CD4-positive, alpha-beta T cell (primary cell): ENCODE measurements at regions not wholly inside any gene's neighbourhood (a gene's known extent, or its start where the extent isn't known, plus 50 kb on each side); places are given as distances from the start of the nearest gene placed in this dataset.

ENCODE experiments used
- ATAC-seq: fragments of 200-7000 bp; cut with Tn5 transposase; one replicate; pipeline ENCODE4 v1.10.0; 2022; ENCODE audit warnings: mild to moderate bottlenecking; ENCODE audit not compliant: poor library complexity
- CTCF ChIA-PET: fragments of 350-600 bp; sonication (Branson Sonifier 250); formaldehyde crosslinking; loops from one replicate; lab custom pipeline; 2021; ENCODE audit warnings: antibody characterized with exemption, inconsistent platforms; lab: Charles Lee
- POLR2A ChIA-PET: fragments of 350-600 bp; sonication (Branson Sonifier 250); formaldehyde crosslinking; loops from one replicate; lab custom pipeline; 2021; ENCODE audit warnings: antibody characterized with exemption, inconsistent platforms; lab: Charles Lee
- DNase-seq, 14 experiments: peaks; one replicate each; pipeline ENCODE4 v3.0.0-alpha.2; 2013 to 2020; ENCODE audit warnings: mixed read lengths in 2 of 14
- H3K27ac ChIP-seq, 2 donors: one replicate each; pipeline versions ENCODE4 v1.5.1 to v1.7.0; 2013; ENCODE audit warnings: low read length in 2 of 2, low read depth in 1 of 2, mild to moderate bottlenecking in 1 of 2
- H3K27me3 ChIP-seq, 2 experiments: 1 replicate in 1 of 2; 2 replicates in 1 of 2; pipeline versions ENCODE4 v1.6.1 to v1.7.0; 2013; ENCODE audit warnings: low read length in 2 of 2, control low read depth in 1 of 2, mild to moderate bottlenecking in 1 of 2, moderate library complexity in 1 of 2; ENCODE audit not compliant: insufficient read depth in 2 of 2, control insufficient read depth in 1 of 2
- H3K36me3 ChIP-seq: one replicate; pipeline ENCODE4 v1.6.1; 2013; ENCODE audit warnings: low read length, control low read depth; ENCODE audit not compliant: insufficient read depth
- H3K4me1 ChIP-seq: one replicate; pipeline ENCODE4 v1.6.1; 2013; ENCODE audit warnings: low read length, control low read depth; ENCODE audit not compliant: insufficient read depth
- H3K4me3 ChIP-seq: one replicate; pipeline ENCODE4 v1.5.1; 2013; ENCODE audit warnings: mild to moderate bottlenecking, low read length, moderate library complexity
- H3K9me3 ChIP-seq, 2 experiments: 1 replicate in 1 of 2; 2 replicates in 1 of 2; pipeline versions ENCODE4 v1.6.1 to v1.7.0; 2013; ENCODE audit warnings: low read length in 2 of 2, mild to moderate bottlenecking in 2 of 2, control low read depth in 1 of 2, moderate library complexity in 1 of 2; ENCODE audit not compliant: control insufficient read depth in 1 of 2, insufficient read depth in 1 of 2
- H3K27ac Mint-ChIP-seq: one replicate; pipeline ENCODE4 v1.8.0; 2020; ENCODE audit warnings: mixed read lengths
- H3K27me3 Mint-ChIP-seq: one replicate; pipeline ENCODE4 v1.8.0; 2021; ENCODE audit warnings: mixed read lengths
- H3K36me3 Mint-ChIP-seq: one replicate; pipeline ENCODE4 v1.8.0; 2021; ENCODE audit warnings: low read depth, mixed read lengths
- H3K4me1 Mint-ChIP-seq: one replicate; pipeline ENCODE4 v1.8.0; 2021; ENCODE audit warnings: low read depth, mixed read lengths
- H3K4me3 Mint-ChIP-seq: one replicate; pipeline ENCODE4 v1.8.0; 2020; ENCODE audit warnings: mild to moderate bottlenecking, mixed read lengths
- H3K9me3 Mint-ChIP-seq: one replicate; pipeline ENCODE4 v1.8.0; 2020; ENCODE audit warnings: mixed read lengths
- intact Hi-C, 2 experiments: fragments of 100-400 bp; cut with DNase I in 1 of 2; cut with micrococcal nuclease in 1 of 2; formaldehyde crosslinking; loops; one replicate each; pipeline versions ENCODE4 v1.15.1 to v1.9.0; 2023 to 2025; cut with DNase I, micrococcal nuclease
- TF ChIP-seq, protein P1 (sequence below): fragments of 200-600 bp; IDR thresholded peaks from one replicate; pipeline ENCODE4 v1.8.0; 2022; ENCODE audit warnings: antibody characterized with exemption, mild to moderate bottlenecking

- ATAC-seq = no peak
- ChIA-PET POLR2A (no interaction called here), CTCF (no interaction called here)
- H3K4me1 ChIP-seq = no peaks in the 10 kb centered on the region
- no peak overlapping the region for H3K27ac ChIP-seq
- Mint-ChIP-seq H3K36me3 (no peaks in the 10 kb centered on the region), H3K4me1 (no peaks in the 10 kb centered on the region), H3K27ac (no peak overlapping the region), H3K9me3 (no peaks in the 10 kb centered on the region), H3K4me3 (no peak overlapping the region), H3K27me3 (no peaks in the 10 kb centered on the region)
- no peaks in the 10 kb centered on the region for H3K9me3 ChIP-seq
- intact Hi-C loops = no loop called here
- no peaks in the 10 kb centered on the region for H3K36me3 ChIP-seq
- TF ChIP-seq, protein P1, sequence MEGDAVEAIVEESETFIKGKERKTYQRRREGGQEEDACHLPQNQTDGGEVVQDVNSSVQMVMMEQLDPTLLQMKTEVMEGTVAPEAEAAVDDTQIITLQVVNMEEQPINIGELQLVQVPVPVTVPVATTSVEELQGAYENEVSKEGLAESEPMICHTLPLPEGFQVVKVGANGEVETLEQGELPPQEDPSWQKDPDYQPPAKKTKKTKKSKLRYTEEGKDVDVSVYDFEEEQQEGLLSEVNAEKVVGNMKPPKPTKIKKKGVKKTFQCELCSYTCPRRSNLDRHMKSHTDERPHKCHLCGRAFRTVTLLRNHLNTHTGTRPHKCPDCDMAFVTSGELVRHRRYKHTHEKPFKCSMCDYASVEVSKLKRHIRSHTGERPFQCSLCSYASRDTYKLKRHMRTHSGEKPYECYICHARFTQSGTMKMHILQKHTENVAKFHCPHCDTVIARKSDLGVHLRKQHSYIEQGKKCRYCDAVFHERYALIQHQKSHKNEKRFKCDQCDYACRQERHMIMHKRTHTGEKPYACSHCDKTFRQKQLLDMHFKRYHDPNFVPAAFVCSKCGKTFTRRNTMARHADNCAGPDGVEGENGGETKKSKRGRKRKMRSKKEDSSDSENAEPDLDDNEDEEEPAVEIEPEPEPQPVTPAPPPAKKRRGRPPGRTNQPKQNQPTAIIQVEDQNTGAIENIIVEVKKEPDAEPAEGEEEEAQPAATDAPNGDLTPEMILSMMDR = no peak
- no peak overlapping the region for H3K4me3 ChIP-seq
- H3K27me3 ChIP-seq = no peaks in the 10 kb centered on the region
- DNase-seq = no peak
These were observed 112.3 kb upstream of the PHYHIPL start for GRCh38 chr10:59064080-59064692.

DNA sequence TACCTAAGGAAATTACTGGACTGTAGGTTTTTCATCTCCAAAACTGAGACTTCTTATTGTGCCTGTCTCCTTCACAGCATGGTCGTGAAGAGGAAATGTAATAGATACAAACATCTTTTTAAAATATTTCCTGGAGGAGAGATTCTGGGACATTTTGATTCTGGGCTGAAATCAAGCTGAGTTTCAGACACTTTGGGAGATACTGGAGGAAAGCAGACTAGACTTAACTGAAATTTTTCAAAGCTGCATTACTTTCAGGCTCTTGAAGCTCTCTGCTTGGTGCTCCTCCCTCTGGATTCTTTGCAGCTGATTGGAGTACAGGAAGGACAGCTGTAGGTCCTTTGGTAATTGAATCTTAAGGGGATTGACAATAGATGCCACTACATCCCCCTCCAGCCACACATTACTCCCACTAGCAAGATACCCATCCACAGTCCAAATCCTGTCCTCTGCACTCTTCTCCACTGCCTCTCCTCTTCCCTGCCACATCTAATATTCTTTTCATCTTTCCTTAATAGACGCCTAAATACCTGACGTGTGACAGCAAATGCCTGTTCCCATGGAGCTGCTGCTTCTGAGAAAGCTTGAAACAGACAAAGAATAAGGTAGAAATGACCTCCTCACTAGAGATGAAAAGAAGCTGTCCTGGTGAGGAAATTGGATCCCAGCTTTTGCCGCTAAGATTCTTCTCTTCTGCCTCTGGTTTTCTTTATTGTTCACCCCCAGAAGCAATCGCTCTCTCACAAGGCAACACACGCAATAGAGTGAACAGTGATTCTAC lies 111.5 kb upstream of the PHYHIPL start:
- no peaks in the 10 kb centered on the region for H3K36me3 Mint-ChIP-seq

DNA sequence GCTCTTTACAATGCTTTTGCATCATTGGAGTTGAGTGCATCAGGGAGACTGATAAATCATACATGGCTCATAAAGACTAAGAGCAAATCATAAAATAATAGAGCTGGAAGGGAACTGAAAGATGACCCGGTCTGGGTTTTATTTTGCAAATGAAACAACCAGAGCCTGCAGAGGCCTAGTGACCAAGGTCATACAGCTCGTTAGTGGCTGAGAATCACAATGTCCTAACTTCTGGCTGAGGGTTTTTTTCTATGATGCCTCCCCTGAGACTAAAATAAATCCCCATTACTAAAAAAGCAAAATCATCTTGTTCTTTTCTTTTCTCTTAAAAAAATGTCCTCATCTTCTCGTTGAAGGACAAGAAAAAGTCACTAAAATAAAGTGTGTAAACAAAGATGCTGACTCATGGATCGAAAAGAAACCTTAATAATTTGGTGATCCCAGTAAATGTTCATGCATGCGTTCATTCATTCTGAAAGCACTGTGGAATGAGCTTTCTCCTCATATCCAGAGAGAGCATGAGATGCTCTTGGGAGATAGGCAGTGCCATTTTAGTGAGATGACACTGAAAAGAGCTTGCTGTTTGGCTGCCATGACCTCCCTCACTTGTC lies 107.8 kb upstream of the PHYHIPL start:
- TF ChIP-seq, protein P1 = no peak
- Mint-ChIP-seq H3K9me3 (no peaks in the 10 kb centered on the region), H3K4me1 (no peaks in the 10 kb centered on the region), H3K4me3 (no peak overlapping the region), H3K27ac (no peak overlapping the region), H3K27me3 (no peaks in the 10 kb centered on the region), H3K36me3 (no peaks in the 10 kb centered on the region)
- no peaks in the 10 kb centered on the region for H3K27me3 ChIP-seq
- intact Hi-C loops = no loop called here
- DNase-seq (no peak), ATAC-seq (no peak)
- no peaks in the 10 kb centered on the region for H3K36me3 ChIP-seq
- H3K9me3 ChIP-seq = no peaks in the 10 kb centered on the region
- H3K4me3 ChIP-seq = no peak overlapping the region
- H3K4me1 ChIP-seq = no peaks in the 10 kb centered on the region
- H3K27ac ChIP-seq = no peak overlapping the region
- ChIA-PET POLR2A (no interaction called here), CTCF (no interaction called here)

More for the DNA sequence above, 111.5 kb upstream of the PHYHIPL start:
- ATAC-seq = no peak
- Mint-ChIP-seq H3K9me3 (no peaks in the 10 kb centered on the region), H3K27me3 (no peaks in the 10 kb centered on the region), H3K27ac (no peak overlapping the region), H3K4me1 (no peaks in the 10 kb centered on the region), H3K4me3 (no peak overlapping the region)
- no peaks in the 10 kb centered on the region for H3K9me3 ChIP-seq
- intact Hi-C loops = no loop called here
- H3K4me3 ChIP-seq = no peak overlapping the region
- no peak for DNase-seq
- TF ChIP-seq, protein P1 = no peak
- POLR2A ChIA-PET = no interaction called here
- no peaks in the 10 kb centered on the region for H3K27me3 ChIP-seq
- no peaks in the 10 kb centered on the region for H3K4me1 ChIP-seq
- CTCF ChIA-PET = no interaction called here
- H3K36me3 ChIP-seq = no peaks in the 10 kb centered on the region
- H3K27ac ChIP-seq = no peak overlapping the region
